ENCODE measurements at regions not wholly inside any gene's neighbourhood (a gene's known extent, or its start where the extent isn't known, plus 50 kb on each side); places are given as distances from the start of the nearest gene placed in this dataset.

- H3K27ac ChIP-seq (replicated peaks), result no peak overlapping the region
- no peak for DNase-seq (ENCODE audit: low read depth in 1 of 2, low spot score in 1 of 2)
- TF ChIP-seq, protein P1, sequence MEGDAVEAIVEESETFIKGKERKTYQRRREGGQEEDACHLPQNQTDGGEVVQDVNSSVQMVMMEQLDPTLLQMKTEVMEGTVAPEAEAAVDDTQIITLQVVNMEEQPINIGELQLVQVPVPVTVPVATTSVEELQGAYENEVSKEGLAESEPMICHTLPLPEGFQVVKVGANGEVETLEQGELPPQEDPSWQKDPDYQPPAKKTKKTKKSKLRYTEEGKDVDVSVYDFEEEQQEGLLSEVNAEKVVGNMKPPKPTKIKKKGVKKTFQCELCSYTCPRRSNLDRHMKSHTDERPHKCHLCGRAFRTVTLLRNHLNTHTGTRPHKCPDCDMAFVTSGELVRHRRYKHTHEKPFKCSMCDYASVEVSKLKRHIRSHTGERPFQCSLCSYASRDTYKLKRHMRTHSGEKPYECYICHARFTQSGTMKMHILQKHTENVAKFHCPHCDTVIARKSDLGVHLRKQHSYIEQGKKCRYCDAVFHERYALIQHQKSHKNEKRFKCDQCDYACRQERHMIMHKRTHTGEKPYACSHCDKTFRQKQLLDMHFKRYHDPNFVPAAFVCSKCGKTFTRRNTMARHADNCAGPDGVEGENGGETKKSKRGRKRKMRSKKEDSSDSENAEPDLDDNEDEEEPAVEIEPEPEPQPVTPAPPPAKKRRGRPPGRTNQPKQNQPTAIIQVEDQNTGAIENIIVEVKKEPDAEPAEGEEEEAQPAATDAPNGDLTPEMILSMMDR (IDR thresholded peaks at IDR 0.05; ENCODE audit: insufficient read depth, low read length), result no peak
- TF ChIP-seq SPI1 (IDR thresholded peaks at IDR 0.05; ENCODE audit: borderline replicate concordance, low read depth), result no peak
- no peak for TF ChIP-seq POLR2AphosphoS5 (IDR thresholded peaks at IDR 0.05; ENCODE audit: low read depth)
- TF ChIP-seq, protein P2, sequence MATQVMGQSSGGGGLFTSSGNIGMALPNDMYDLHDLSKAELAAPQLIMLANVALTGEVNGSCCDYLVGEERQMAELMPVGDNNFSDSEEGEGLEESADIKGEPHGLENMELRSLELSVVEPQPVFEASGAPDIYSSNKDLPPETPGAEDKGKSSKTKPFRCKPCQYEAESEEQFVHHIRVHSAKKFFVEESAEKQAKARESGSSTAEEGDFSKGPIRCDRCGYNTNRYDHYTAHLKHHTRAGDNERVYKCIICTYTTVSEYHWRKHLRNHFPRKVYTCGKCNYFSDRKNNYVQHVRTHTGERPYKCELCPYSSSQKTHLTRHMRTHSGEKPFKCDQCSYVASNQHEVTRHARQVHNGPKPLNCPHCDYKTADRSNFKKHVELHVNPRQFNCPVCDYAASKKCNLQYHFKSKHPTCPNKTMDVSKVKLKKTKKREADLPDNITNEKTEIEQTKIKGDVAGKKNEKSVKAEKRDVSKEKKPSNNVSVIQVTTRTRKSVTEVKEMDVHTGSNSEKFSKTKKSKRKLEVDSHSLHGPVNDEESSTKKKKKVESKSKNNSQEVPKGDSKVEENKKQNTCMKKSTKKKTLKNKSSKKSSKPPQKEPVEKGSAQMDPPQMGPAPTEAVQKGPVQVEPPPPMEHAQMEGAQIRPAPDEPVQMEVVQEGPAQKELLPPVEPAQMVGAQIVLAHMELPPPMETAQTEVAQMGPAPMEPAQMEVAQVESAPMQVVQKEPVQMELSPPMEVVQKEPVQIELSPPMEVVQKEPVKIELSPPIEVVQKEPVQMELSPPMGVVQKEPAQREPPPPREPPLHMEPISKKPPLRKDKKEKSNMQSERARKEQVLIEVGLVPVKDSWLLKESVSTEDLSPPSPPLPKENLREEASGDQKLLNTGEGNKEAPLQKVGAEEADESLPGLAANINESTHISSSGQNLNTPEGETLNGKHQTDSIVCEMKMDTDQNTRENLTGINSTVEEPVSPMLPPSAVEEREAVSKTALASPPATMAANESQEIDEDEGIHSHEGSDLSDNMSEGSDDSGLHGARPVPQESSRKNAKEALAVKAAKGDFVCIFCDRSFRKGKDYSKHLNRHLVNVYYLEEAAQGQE (IDR thresholded peaks at IDR 0.05; ENCODE audit: insufficient replicate concordance, low read depth), result no peak
- TF ChIP-seq GABPA (IDR thresholded peaks at IDR 0.05; ENCODE audit: low read depth), result no peak
- H3K4me3 ChIP-seq (replicated peaks; ENCODE audit: insufficient read depth, low read length), result no peak overlapping the region
- peaks cover 2% of the 10 kb centered on the region for H3K27me3 ChIP-seq (ENCODE audit: insufficient read depth, poor library complexity, severe bottlenecking)
Observed at GRCh38 chr12:97756066-97756666, 293.6 kb downstream of the RMST start.

DNA sequence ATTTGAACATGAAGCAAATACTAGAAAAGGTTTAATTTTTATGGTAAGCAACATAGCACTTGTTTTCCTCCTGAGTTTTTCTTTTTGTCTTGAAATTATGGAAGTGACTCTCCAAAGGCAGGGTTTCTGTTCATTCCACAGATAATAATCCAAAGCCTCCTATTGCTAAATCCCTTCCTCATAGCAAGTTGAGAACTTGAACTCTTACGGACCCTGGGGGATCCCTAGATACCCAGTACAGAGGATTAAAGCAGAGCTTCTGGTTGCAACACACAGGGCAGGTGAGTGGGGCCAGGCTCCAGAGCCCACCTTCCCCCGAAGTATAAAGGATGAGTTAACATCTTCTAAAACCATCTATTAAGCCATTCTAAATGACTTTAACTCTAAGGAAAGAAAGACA is 294.1 kb downstream of the RMST start:
- H3K4me3 ChIP-seq (replicated peaks; ENCODE audit: insufficient read depth, low read length), result no peak overlapping the region
- no peak overlapping the region for H3K27ac ChIP-seq (replicated peaks)
- H3K27me3 ChIP-seq (ENCODE audit: insufficient read depth, poor library complexity, severe bottlenecking), result peaks cover 2% of the 10 kb centered on the region
- TF ChIP-seq GABPA (IDR thresholded peaks at IDR 0.05; ENCODE audit: low read depth), result no peak
- no peak for TF ChIP-seq SPI1 (IDR thresholded peaks at IDR 0.05; ENCODE audit: borderline replicate concordance, low read depth)
- TF ChIP-seq, protein P2 (IDR thresholded peaks at IDR 0.05; ENCODE audit: insufficient replicate concordance, low read depth), result no peak
- TF ChIP-seq, protein P1 (IDR thresholded peaks at IDR 0.05; ENCODE audit: insufficient read depth, low read length), result no peak
- TF ChIP-seq POLR2AphosphoS5 (IDR thresholded peaks at IDR 0.05; ENCODE audit: low read depth), result no peak
- no peak for DNase-seq (ENCODE audit: low read depth in 1 of 2, low spot score in 1 of 2)

DNA sequence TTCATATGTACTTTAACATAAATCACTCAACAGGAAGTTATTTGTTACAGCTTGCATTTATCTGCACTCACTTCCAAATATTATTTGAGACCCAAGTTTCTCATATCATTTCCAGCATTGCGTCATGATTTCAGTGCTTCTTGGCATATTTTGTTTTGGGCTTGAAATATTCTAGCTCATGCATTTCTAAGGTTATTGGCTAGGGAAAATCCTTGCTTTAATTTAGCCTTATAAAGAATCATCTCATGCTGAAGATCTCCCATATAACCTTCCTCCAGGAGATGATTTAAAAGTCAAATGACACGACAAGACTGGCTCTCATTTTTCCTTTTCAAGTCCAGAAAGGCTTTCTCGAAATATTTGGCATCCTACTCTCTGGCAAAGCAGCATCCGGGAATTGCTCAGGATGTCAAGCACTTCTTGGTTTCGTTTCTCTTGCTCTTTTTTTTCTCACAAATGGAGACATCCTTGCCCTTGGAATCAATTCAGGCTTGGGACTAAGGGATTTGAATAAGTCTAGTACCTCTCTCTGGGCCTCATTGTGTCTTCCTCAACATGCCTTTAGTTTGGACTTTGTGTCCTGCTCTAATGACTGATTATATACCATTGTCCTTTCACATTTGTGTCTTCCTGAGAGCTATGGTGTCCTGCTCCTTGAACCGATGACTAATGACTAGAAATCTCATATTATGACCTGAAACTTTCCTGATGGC is 295.0 kb downstream of the RMST start:
- no peak overlapping the region for H3K27ac ChIP-seq (replicated peaks)
- peaks cover 2% of the 10 kb centered on the region for H3K27me3 ChIP-seq (ENCODE audit: insufficient read depth, poor library complexity, severe bottlenecking)
- DNase-seq (ENCODE audit: low read depth in 1 of 2, low spot score in 1 of 2), result no peak
- TF ChIP-seq SPI1 (IDR thresholded peaks at IDR 0.05; ENCODE audit: borderline replicate concordance, low read depth) (no peak), POLR2AphosphoS5 (IDR thresholded peaks at IDR 0.05; ENCODE audit: low read depth) (no peak), GABPA (IDR thresholded peaks at IDR 0.05; ENCODE audit: low read depth) (no peak)
- TF ChIP-seq, protein P1 (IDR thresholded peaks at IDR 0.05; ENCODE audit: insufficient read depth, low read length), result no peak
- TF ChIP-seq, protein P2 (IDR thresholded peaks at IDR 0.05; ENCODE audit: insufficient replicate concordance, low read depth), result no peak
- no peak overlapping the region for H3K4me3 ChIP-seq (replicated peaks; ENCODE audit: insufficient read depth, low read length)

Data from HL-60 (cell line).